ENCODE measurements at regions not wholly inside any gene's neighbourhood (a gene's known extent, or its start where the extent isn't known, plus 50 kb on each side); places are given as distances from the start of the nearest gene placed in this dataset.

GRCh38 chr1:96596226-96596922 lies 125.2 kb upstream of the PTBP2 start:
- TF ChIP-seq CTCF (IDR thresholded peaks at IDR 0.05), result peak in 3 of 6 experiments; percentile 40 to 52 (median 45)
- no peak for TF ChIP-seq POLR2A (IDR thresholded peaks at IDR 0.05)

All from thyroid gland (tissue), 4 donors.